HT1080 (cell line): ENCODE measurements at regions not wholly inside any gene's neighbourhood (a gene's known extent, or its start where the extent isn't known, plus 50 kb on each side); places are given as distances from the start of the nearest gene placed in this dataset. TPM values are rescaled to one million over a fixed set of nuclear protein-coding genes. Genes with fewer than 3 reads are reported as not detected.
A peak's percentile ranks its signal among the peaks of the same experiment; 100 is the strongest.

Experiments
- DNase-seq: peaks from one replicate; pipeline ENCODE4 v3.0.0-alpha.2; 2015; ENCODE audit warnings: low read depth
- small RNA-seq: library from RNA; depleted of rRNA; stranded (forward); fragments of <200 nt; gene quantifications from one replicate; pipeline ENCODE3, GENCODE V24; 2014

DNA sequence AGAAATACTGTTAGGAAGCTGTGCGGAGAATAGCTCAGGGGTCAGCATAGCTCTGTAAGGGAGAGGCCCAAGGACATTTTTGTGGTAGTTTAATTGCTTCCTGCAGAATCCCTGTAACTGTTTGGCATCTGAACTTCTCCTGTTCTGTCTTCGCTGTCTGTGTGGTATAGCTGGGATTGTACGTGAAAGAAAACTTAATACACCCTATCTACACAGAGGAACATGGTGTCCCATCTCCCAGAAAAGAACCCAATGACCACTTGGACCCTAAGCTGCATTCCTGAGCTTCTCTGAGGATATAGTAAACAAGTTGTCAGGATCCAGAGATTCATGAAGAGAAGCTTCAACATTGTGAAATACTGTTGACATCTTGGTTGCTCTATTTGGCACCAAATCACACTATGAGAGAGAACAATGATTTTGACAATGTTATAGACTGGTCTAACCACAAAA is 81.3 kb downstream of the CDC42EP3 start:
- peak; percentile 88 for DNase-seq

Small RNA genes lying in the stretch of these regions (small RNA-seq; reads per million reads assigned to genes)
- gene RNU6-1116P = not detected
